OCI-LY1 (cell line): ENCODE measurements at regions not wholly inside any gene's neighbourhood (a gene's known extent, or its start where the extent isn't known, plus 50 kb on each side); places are given as distances from the start of the nearest gene placed in this dataset.

Source experiments
- H2AFZ ChIP-seq: fragments of 200-600 bp; sonication (generic), shearing (Covaris generic); 2 replicates; pipeline ENCODE4 v1.6.0; 2014; ENCODE audit warnings: antibody characterized with exemption, mild to moderate bottlenecking, low read length
- H3F3A ChIP-seq: fragments of 200-600 bp; sonication (generic), shearing (Covaris generic); 2 replicates; pipeline ENCODE4 v1.6.0; 2014; ENCODE audit warnings: mild to moderate bottlenecking, antibody characterized with exemption, low read length, moderate library complexity; ENCODE audit not compliant: insufficient read depth
- H3K27ac ChIP-seq: fragments of 200-600 bp; sonication (generic); 2 replicates; pipeline ENCODE4 v1.5.1; 2014; ENCODE audit warnings: low read length, mixed run types, mild to moderate bottlenecking, low read depth; ENCODE audit not compliant: poor library complexity, severe bottlenecking
- H3K27me3 ChIP-seq: fragments of 200-600 bp; sonication (generic); 2 replicates; pipeline ENCODE4 v1.6.0; 2014; ENCODE audit warnings: antibody characterized with exemption, mild to moderate bottlenecking, low read length, moderate library complexity; ENCODE audit not compliant: insufficient read depth
- H3K36me3 ChIP-seq: fragments of 200-600 bp; sonication (generic); 2 replicates; pipeline ENCODE4 v1.6.1; 2014; ENCODE audit warnings: mild to moderate bottlenecking, antibody characterized with exemption, low read length, moderate library complexity, mixed read lengths; ENCODE audit not compliant: insufficient read depth
- H3K4me1 ChIP-seq: fragments of 200-600 bp; sonication (generic); 2 replicates; pipeline ENCODE4 v1.5.1; 2014; ENCODE audit warnings: mild to moderate bottlenecking, low read length, moderate library complexity; ENCODE audit not compliant: insufficient read depth, severe bottlenecking
- H3K4me2 ChIP-seq: fragments of 200-600 bp; sonication (generic), shearing (Covaris generic); 2 replicates; pipeline ENCODE4 v1.6.1; 2014; ENCODE audit warnings: low read length
- H3K4me3 ChIP-seq: fragments of 200-600 bp; sonication (generic); 2 replicates; pipeline ENCODE4 v1.5.1; 2014; ENCODE audit warnings: low read length, low read depth, mild to moderate bottlenecking, mixed read lengths; ENCODE audit not compliant: poor library complexity, severe bottlenecking
- H3K79me2 ChIP-seq: fragments of 200-600 bp; shearing (Covaris generic); 2 replicates; pipeline ENCODE4 v1.6.1; 2016; ENCODE audit warnings: mixed run types, low read length, mixed read lengths; ENCODE audit not compliant: insufficient read depth
- H3K9ac ChIP-seq: fragments of 200-600 bp; sonication (generic), shearing (Covaris generic); 2 replicates; pipeline ENCODE4 v1.6.1; 2014; ENCODE audit warnings: mild to moderate bottlenecking, low read length, mixed read lengths
- H3K9me2 ChIP-seq: fragments of 200-600 bp; sonication (generic), shearing (Covaris generic); 2 replicates; pipeline ENCODE4 v1.6.1; 2014; ENCODE audit warnings: low read depth, mild to moderate bottlenecking, low read length, mixed read lengths
- H3K9me3 ChIP-seq: fragments of 200-600 bp; shearing (Covaris generic); 2 replicates; pipeline ENCODE4 v1.6.1; 2014; ENCODE audit warnings: low read length, mixed read lengths
- H4K20me1 ChIP-seq: fragments of 200-600 bp; sonication (generic), shearing (Covaris generic); 2 replicates; pipeline ENCODE4 v1.6.0; 2016; ENCODE audit warnings: mild to moderate bottlenecking, low read length; ENCODE audit not compliant: insufficient read depth
- CTCF ChIP-seq: fragments of 200-600 bp; sonication (generic), shearing (Covaris generic); IDR thresholded peaks from 2 replicates; pipeline ENCODE4 v1.5.1; 2017; ENCODE audit warnings: mild to moderate bottlenecking, antibody characterized with exemption, low read length, moderate library complexity, mixed read lengths
- EZH2 ChIP-seq: fragments of 200-600 bp; sonication (generic), shearing (Covaris generic); IDR thresholded peaks from 2 replicates; pipeline ENCODE4 v1.8.0; 2017; ENCODE audit warnings: borderline replicate concordance, mixed run types, mild to moderate bottlenecking, antibody characterized with exemption, low read length, moderate library complexity, mixed read lengths

GRCh38 chr16:48850097-48850770 is 240.3 kb upstream of the N4BP1 start:
- no peaks in the 10 kb centered on the region for H3K4me1 ChIP-seq

GRCh38 chr16:48846277-48846676 is 236.3 kb upstream of the N4BP1 start:
- H2AFZ ChIP-seq: no peak overlapping the region
- H3K27me3 ChIP-seq: no peaks in the 10 kb centered on the region
- H3K27ac ChIP-seq: no peak overlapping the region
- H3K9ac ChIP-seq: no peak overlapping the region
- no peaks in the 10 kb centered on the region for H4K20me1 ChIP-seq
- no peak overlapping the region for H3K4me3 ChIP-seq
- no peaks in the 10 kb centered on the region for H3K4me1 ChIP-seq
- no peaks in the 10 kb centered on the region for H3K36me3 ChIP-seq
- no peaks in the 10 kb centered on the region for H3K79me2 ChIP-seq
- no peaks in the 10 kb centered on the region for H3F3A ChIP-seq
- TF ChIP-seq EZH2 (no peak), CTCF (no peak)
- H3K9me2 ChIP-seq: no peaks in the 10 kb centered on the region
- no peaks in the 10 kb centered on the region for H3K9me3 ChIP-seq
- H3K4me2 ChIP-seq: no peak overlapping the region

More at GRCh38 chr16:48850097-48850770, 240.3 kb upstream of the N4BP1 start:
- Histone ChIP-seq H2AFZ (no peak overlapping the region), H3K4me3 (no peak overlapping the region), H3K4me2 (no peak overlapping the region), H3K9ac (no peak overlapping the region), H3K9me3 (no peaks in the 10 kb centered on the region), H3K27ac (no peak overlapping the region), H3K36me3 (no peaks in the 10 kb centered on the region), H3K9me2 (no peaks in the 10 kb centered on the region), H3K27me3 (no peaks in the 10 kb centered on the region), H3F3A (no peaks in the 10 kb centered on the region), H3K79me2 (no peaks in the 10 kb centered on the region), H4K20me1 (no peaks in the 10 kb centered on the region)
- no peak for TF ChIP-seq EZH2
- no peak for TF ChIP-seq CTCF

- no peak overlapping the region for H2AFZ ChIP-seq
These were observed 235.3 kb upstream of the N4BP1 start for GRCh38 chr16:48845261-48845660.

More at GRCh38 chr16:48845261-48845660, 235.3 kb upstream of the N4BP1 start:
- Histone ChIP-seq H3K9me2 (no peaks in the 10 kb centered on the region), H3K4me3 (no peak overlapping the region), H3K4me1 (no peaks in the 10 kb centered on the region), H3K9ac (no peak overlapping the region), H3K27ac (no peak overlapping the region), H3K36me3 (no peaks in the 10 kb centered on the region), H4K20me1 (no peaks in the 10 kb centered on the region), H3K9me3 (no peaks in the 10 kb centered on the region), H3K27me3 (no peaks in the 10 kb centered on the region), H3F3A (no peaks in the 10 kb centered on the region), H3K4me2 (no peak overlapping the region), H3K79me2 (no peaks in the 10 kb centered on the region)
- TF ChIP-seq EZH2 (no peak), CTCF (no peak)
